OCI-LY3 (cell line): ENCODE measurements at regions not wholly inside any gene's neighbourhood (a gene's known extent, or its start where the extent isn't known, plus 50 kb on each side); places are given as distances from the start of the nearest gene placed in this dataset.

Experiments
- CTCF ChIP-seq: fragments of 200-600, 300-600 bp; sonication (generic); IDR thresholded peaks from 2 replicates; pipeline ENCODE4 v1.5.1; 2014; ENCODE audit warnings: antibody characterized with exemption, low read length, low read depth
- EZH2phosphoT487 ChIP-seq: fragments of 200-600 bp; shearing (Covaris generic); IDR thresholded peaks from 2 replicates; pipeline ENCODE4 v1.6.1; 2018; ENCODE audit warnings: antibody characterized with exemption, mixed run types, low read depth

GRCh38 chr1:177648731-177649265 is 321.1 kb downstream of the SEC16B start:
- TF ChIP-seq CTCF (no peak), EZH2phosphoT487 (no peak)
